Gastroesophageal sphincter (tissue), 4 donors: ENCODE measurements at regions not wholly inside any gene's neighbourhood (a gene's known extent, or its start where the extent isn't known, plus 50 kb on each side); places are given as distances from the start of the nearest gene placed in this dataset.

ENCODE experiments used
- ATAC-seq: fragments of 150-250 bp; one replicate; pipeline ENCODE4 v1.9.1; 2016; ENCODE audit warnings: mild to moderate bottlenecking, moderate library complexity
- H3K27ac ChIP-seq, 4 donors: fragments of 200-600 bp; sonication (generic) in 3 of 4; 1 replicate in 3 of 4; 2 replicates in 1 of 4; pipeline ENCODE4 v1.5.1; 2016 to 2019
- H3K27me3 ChIP-seq: fragments of 200-600 bp; sonication (generic); one replicate; pipeline ENCODE4 v1.5.1; 2019
- H3K36me3 ChIP-seq, 2 donors: fragments of 200-600 bp; sonication (generic); one replicate each; pipeline ENCODE4 v1.5.1; 2019; ENCODE audit warnings: control low read depth in 1 of 2
- H3K4me1 ChIP-seq, 3 donors: fragments of 200-600 bp; sonication (generic); 1 replicate in 2 of 3; 2 replicates in 1 of 3; pipeline ENCODE4 v1.5.1; 2016 to 2019; ENCODE audit warnings: control low read depth in 2 of 3
- H3K4me3 ChIP-seq, 2 donors: fragments of 200-600 bp; sonication (generic); one replicate each; pipeline ENCODE4 v1.5.1; 2019; ENCODE audit warnings: mild to moderate bottlenecking in 1 of 2, moderate library complexity in 1 of 2
- H3K9me3 ChIP-seq, 3 donors: fragments of 200-600 bp; sonication (generic); one replicate each; pipeline ENCODE4 v1.5.1; 2017 to 2019; ENCODE audit warnings: control low read depth in 2 of 3
- EP300 ChIP-seq: sonication (generic); formaldehyde crosslinking; IDR thresholded peaks from one replicate; pipeline ENCODE4 v1.6.1; 2017; ENCODE audit warnings: antibody characterized with exemption, mild to moderate bottlenecking
- POLR2A ChIP-seq, 2 donors: fragments of 450-650 bp; IDR thresholded peaks; one replicate each; pipeline ENCODE4 v1.6.1; 2017; ENCODE audit warnings: antibody characterized with exemption in 2 of 2, mild to moderate bottlenecking in 2 of 2, moderate library complexity in 1 of 2
- POLR2AphosphoS5 ChIP-seq: sonication (generic); formaldehyde crosslinking; IDR thresholded peaks from one replicate; pipeline ENCODE4 v1.6.1; 2017; ENCODE audit warnings: antibody characterized with exemption
- WGBS, 2 donors: methylation state at CpG; one replicate each; pipeline ENCODE4 v1.1.5; 2018; ENCODE audit warnings: low coverage in 1 of 2; 5-methylcytosine and 5-hydroxymethylcytosine counted together
- TF ChIP-seq, protein P1 (sequence below), 4 experiments: fragments of 200-600 bp in 2 of 4; fragments of 450-650 bp in 2 of 4; sonication (generic) in 1 of 4; IDR thresholded peaks; one replicate each; pipeline ENCODE4 v1.5.1; 2017 to 2019; ENCODE audit warnings: antibody characterized with exemption in 4 of 4, mild to moderate bottlenecking in 2 of 4, moderate library complexity in 2 of 4

DNA sequence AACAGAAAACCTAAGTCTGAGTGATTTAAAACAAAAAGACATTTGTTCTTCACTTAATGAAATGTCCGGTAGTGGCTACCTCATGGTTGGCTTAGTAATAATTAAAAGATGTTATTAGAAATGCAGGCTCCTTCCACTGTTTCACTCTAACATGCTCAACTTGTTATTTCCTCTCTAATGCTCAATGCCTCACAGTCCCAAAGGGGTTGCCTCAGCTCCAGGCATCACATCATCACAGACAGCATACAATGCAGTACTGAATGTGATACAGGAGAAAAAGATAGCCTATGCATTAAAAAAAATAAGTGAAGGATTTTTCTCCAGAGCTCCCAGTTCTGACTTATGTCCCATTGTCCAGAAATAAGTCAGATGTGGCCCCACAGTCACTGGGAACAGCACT, 1077.0 kb upstream of the TMEM132C start:
- no peak for TF ChIP-seq EP300
- TF ChIP-seq POLR2A (IDR thresholded peaks at IDR 0.05) = no peak
- TF ChIP-seq, protein P1, sequence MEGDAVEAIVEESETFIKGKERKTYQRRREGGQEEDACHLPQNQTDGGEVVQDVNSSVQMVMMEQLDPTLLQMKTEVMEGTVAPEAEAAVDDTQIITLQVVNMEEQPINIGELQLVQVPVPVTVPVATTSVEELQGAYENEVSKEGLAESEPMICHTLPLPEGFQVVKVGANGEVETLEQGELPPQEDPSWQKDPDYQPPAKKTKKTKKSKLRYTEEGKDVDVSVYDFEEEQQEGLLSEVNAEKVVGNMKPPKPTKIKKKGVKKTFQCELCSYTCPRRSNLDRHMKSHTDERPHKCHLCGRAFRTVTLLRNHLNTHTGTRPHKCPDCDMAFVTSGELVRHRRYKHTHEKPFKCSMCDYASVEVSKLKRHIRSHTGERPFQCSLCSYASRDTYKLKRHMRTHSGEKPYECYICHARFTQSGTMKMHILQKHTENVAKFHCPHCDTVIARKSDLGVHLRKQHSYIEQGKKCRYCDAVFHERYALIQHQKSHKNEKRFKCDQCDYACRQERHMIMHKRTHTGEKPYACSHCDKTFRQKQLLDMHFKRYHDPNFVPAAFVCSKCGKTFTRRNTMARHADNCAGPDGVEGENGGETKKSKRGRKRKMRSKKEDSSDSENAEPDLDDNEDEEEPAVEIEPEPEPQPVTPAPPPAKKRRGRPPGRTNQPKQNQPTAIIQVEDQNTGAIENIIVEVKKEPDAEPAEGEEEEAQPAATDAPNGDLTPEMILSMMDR (IDR thresholded peaks at IDR 0.05) = no peak
- TF ChIP-seq POLR2AphosphoS5 = no peak
- Histone ChIP-seq H3K4me1 (no peaks in the 10 kb centered on the region), H3K27me3 (no peaks in the 10 kb centered on the region), H3K36me3 (no peaks in the 10 kb centered on the region), H3K4me3 (no peak overlapping the region), H3K27ac (no peak overlapping the region), H3K9me3 (peaks cover 0 to 11% (median 0%) of the 10 kb centered on the region in 3 donors)
- WGBS, 2 donors = 86 to 88% methylated on average over 1 of the region's 1 CpG
- no peak for ATAC-seq

DNA sequence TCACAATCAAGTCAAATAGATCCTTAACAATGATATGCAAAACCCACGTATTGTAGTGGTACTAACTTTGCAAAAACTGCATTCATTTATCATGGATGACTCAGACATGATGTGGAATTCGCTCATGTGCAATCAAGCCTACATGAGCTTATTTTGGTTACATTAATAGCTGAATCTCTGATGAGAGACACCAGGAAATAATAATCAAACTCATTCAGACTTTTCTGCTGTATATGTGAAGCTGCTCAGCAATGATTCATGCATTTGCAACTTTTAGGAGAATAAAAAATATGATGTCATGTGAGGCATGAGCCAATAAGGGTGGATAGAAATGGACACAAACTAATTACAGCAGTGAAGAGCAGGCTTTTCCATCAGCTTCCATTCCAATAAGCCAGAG, 1075.8 kb upstream of the TMEM132C start:
- H3K27me3 ChIP-seq = no peaks in the 10 kb centered on the region
- 49 to 55% methylated on average over 2 of the region's 2 CpGs for WGBS, 2 donors
- ATAC-seq = no peak
- no peaks in the 10 kb centered on the region for H3K4me1 ChIP-seq
- H3K4me3 ChIP-seq = no peak overlapping the region
- H3K36me3 ChIP-seq = no peaks in the 10 kb centered on the region
- TF ChIP-seq POLR2AphosphoS5 (no peak), POLR2A (IDR thresholded peaks at IDR 0.05) (no peak), EP300 (no peak)
- TF ChIP-seq, protein P1 (IDR thresholded peaks at IDR 0.05) = no peak
- peaks cover 0 to 11% (median 0%) of the 10 kb centered on the region in 3 donors for H3K9me3 ChIP-seq
- H3K27ac ChIP-seq = no peak overlapping the region

DNA sequence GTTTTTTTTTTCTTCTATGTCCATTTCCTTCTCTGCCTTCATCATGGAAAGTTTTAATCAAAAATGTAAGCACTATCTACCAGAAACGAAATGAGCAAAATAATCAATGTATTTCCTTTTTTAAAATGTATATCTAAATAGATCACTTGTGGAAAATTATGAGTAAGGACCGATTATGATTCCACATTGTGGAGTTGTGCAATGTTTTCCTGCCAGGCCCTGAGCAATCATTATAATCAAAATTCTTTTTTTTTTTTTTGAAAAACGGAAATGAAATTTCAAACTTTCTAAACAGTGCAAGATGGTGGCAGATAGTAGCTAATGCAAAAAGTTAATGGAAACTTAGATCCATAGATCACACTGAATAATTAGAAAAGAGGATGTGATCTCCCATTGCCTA, 1074.6 kb upstream of the TMEM132C start:
- Histone ChIP-seq H3K9me3 (peaks cover 0 to 11% (median 0%) of the 10 kb centered on the region in 3 donors), H3K4me3 (no peak overlapping the region), H3K27ac (no peak overlapping the region), H3K27me3 (peaks cover 4% of the 10 kb centered on the region), H3K36me3 (no peaks in the 10 kb centered on the region), H3K4me1 (no peaks in the 10 kb centered on the region)
- TF ChIP-seq POLR2A (IDR thresholded peaks at IDR 0.05) (no peak), POLR2AphosphoS5 (no peak), EP300 (no peak)
- TF ChIP-seq, protein P1 (IDR thresholded peaks at IDR 0.05) = no peak
- 44 to 52% methylated on average over 3 of the region's 3 CpGs for WGBS, 2 donors
- ATAC-seq = no peak

DNA sequence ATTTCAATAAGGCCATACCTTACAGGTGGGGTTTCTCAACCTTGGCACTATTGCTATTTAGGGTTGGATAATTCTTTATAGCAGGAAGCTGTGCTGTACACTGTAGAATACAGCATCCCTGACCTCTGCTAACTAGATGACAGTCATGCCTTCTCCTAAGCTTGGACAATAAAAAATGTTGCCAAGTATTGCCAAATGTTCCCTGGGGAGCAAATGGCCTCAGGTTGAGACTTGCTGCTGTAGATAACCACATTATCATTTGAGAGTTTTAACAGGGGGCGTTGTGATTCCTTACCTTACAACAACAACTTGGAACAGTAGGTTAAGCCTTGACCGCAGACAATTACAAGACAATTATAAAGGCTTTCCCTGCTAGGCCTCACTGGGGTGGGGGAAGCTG, 1073.6 kb upstream of the TMEM132C start:
- TF ChIP-seq POLR2AphosphoS5 (no peak), POLR2A (IDR thresholded peaks at IDR 0.05) (no peak)
- TF ChIP-seq, protein P1 (IDR thresholded peaks at IDR 0.05) = no peak
- no peak for ATAC-seq
- no peak overlapping the region for H3K4me3 ChIP-seq
- H3K9me3 ChIP-seq = peaks cover 0 to 11% (median 0%) of the 10 kb centered on the region in 3 donors
- peaks cover 5% of the 10 kb centered on the region for H3K27me3 ChIP-seq
- no peaks in the 10 kb centered on the region for H3K36me3 ChIP-seq
- 83 to 100% methylated on average over 1 of the region's 2 CpGs for WGBS, 2 donors
- no peaks in the 10 kb centered on the region for H3K4me1 ChIP-seq
- H3K27ac ChIP-seq = no peak overlapping the region

DNA sequence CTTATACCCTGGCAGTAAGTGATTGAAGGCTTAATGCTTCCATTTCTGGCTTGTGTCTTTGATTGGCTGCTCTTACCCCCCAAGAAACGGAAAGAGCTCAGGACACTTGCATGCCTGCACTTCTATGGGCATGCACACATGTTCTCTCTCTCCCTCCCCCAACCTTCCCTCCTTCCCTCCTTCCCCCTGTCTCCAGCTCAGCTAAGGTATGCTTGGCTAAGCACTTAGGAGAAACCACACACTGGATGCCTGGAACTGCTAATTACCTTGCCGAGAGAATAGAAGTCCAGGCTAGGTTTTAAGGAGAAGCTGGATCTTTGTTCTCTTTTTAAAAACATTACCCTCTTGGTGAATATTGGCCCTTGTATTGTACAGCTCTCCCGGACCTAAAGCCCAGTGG, 1072.8 kb upstream of the TMEM132C start:
- Histone ChIP-seq H3K9me3 (peaks cover 0 to 13% (median 0%) of the 10 kb centered on the region in 3 donors), H3K27ac (no peak overlapping the region), H3K36me3 (no peaks in the 10 kb centered on the region), H3K27me3 (peaks cover 9% of the 10 kb centered on the region), H3K4me3 (no peak overlapping the region), H3K4me1 (no peaks in the 10 kb centered on the region)
- no peak for ATAC-seq
- 69 to 80% methylated on average over 1 to 3 of the region's 3 CpGs for WGBS, 2 donors
- TF ChIP-seq POLR2AphosphoS5 = no peak
- no peak for TF ChIP-seq EP300
- TF ChIP-seq POLR2A (IDR thresholded peaks at IDR 0.05) = no peak
- TF ChIP-seq, protein P1 (IDR thresholded peaks at IDR 0.05) = no peak
